MM.1S (cell line): ENCODE measurements at regions not wholly inside any gene's neighbourhood (a gene's known extent, or its start where the extent isn't known, plus 50 kb on each side); places are given as distances from the start of the nearest gene placed in this dataset.

ENCODE experiments used
- DNase-seq: peaks from one replicate; pipeline ENCODE4 v3.0.0-alpha.2; 2015
- H2AFZ ChIP-seq: fragments of 300-600 bp; sonication (generic); 2 replicates; pipeline ENCODE4 v1.6.0; 2016; ENCODE audit warnings: antibody characterized with exemption, low read length
- H3F3A ChIP-seq: fragments of 300-600 bp; sonication (generic); 2 replicates; pipeline ENCODE4 v1.6.1; 2016; ENCODE audit warnings: mild to moderate bottlenecking, antibody characterized with exemption, low read length, moderate library complexity, mixed read lengths; ENCODE audit not compliant: insufficient read depth
- H3K27ac ChIP-seq: fragments of 300-600 bp; sonication (generic); 2 replicates; pipeline ENCODE4 v1.5.1; 2016; ENCODE audit warnings: mild to moderate bottlenecking, low read length
- H3K27me3 ChIP-seq: fragments of 300-600 bp; sonication (generic); replicated peaks from 2 replicates; pipeline ENCODE4 v1.6.0; 2016; ENCODE audit warnings: low read length; ENCODE audit not compliant: insufficient read depth
- H3K36me3 ChIP-seq: fragments of 300-600 bp; sonication (generic); replicated peaks from 2 replicates; pipeline ENCODE4 v1.6.1; 2016; ENCODE audit warnings: mild to moderate bottlenecking, low read length, mixed read lengths; ENCODE audit not compliant: insufficient read depth
- H3K4me1 ChIP-seq: fragments of 300-600 bp; sonication (generic); 2 replicates; pipeline ENCODE4 v1.6.1; 2016; ENCODE audit warnings: low read length, mixed read lengths
- H3K4me2 ChIP-seq: fragments of 300-600 bp; sonication (generic); 2 replicates; pipeline ENCODE4 v1.6.0; 2016; ENCODE audit warnings: low read depth, low read length
- H3K4me3 ChIP-seq: fragments of 300-600 bp; sonication (generic); 2 replicates; pipeline ENCODE4 v1.5.1; 2016; ENCODE audit warnings: low read length, mixed read lengths
- H3K79me2 ChIP-seq: fragments of 300-600 bp; sonication (generic); 2 replicates; pipeline ENCODE4 v1.6.1; 2016; ENCODE audit warnings: mixed run types, low read length, mixed read lengths
- H3K9ac ChIP-seq: fragments of 300-600 bp; sonication (generic); 2 replicates; pipeline ENCODE4 v1.6.1; 2016; ENCODE audit warnings: low read length, mixed read lengths
- H3K9me2 ChIP-seq: fragments of 300-600 bp; sonication (generic); replicated peaks from 2 replicates; pipeline ENCODE4 v1.6.1; 2016; ENCODE audit warnings: mild to moderate bottlenecking, low read length, mixed read lengths; ENCODE audit not compliant: insufficient read depth
- H3K9me3 ChIP-seq: fragments of 300-600 bp; sonication (generic); replicated peaks from 2 replicates; pipeline ENCODE4 v1.6.1; 2016; ENCODE audit warnings: mild to moderate bottlenecking, low read length, mixed read lengths; ENCODE audit not compliant: insufficient read depth
- H4K20me1 ChIP-seq: fragments of 300-600 bp; sonication (generic); 2 replicates; pipeline ENCODE4 v1.6.1; 2016; ENCODE audit warnings: mild to moderate bottlenecking, low read length, moderate library complexity, mixed read lengths; ENCODE audit not compliant: insufficient read depth
- EZH2 ChIP-seq: fragments of 300-600 bp; sonication (generic); optimal IDR thresholded peaks from 2 replicates; pipeline ENCODE3; 2017; ENCODE audit warnings: low read depth, mild to moderate bottlenecking, antibody characterized with exemption, low read length, mixed read lengths
- EZH2phosphoT487 ChIP-seq: fragments of 300-600 bp; sonication (generic); IDR thresholded peaks from 2 replicates; pipeline ENCODE4 v1.6.1; 2018; ENCODE audit warnings: antibody characterized with exemption, low read length
- TF ChIP-seq, protein P1 (sequence below): fragments of 300-600 bp; sonication (generic); IDR thresholded peaks from 2 replicates; pipeline ENCODE4 v1.5.1; 2016; ENCODE audit warnings: antibody characterized with exemption, low read length, mixed read lengths

DNA sequence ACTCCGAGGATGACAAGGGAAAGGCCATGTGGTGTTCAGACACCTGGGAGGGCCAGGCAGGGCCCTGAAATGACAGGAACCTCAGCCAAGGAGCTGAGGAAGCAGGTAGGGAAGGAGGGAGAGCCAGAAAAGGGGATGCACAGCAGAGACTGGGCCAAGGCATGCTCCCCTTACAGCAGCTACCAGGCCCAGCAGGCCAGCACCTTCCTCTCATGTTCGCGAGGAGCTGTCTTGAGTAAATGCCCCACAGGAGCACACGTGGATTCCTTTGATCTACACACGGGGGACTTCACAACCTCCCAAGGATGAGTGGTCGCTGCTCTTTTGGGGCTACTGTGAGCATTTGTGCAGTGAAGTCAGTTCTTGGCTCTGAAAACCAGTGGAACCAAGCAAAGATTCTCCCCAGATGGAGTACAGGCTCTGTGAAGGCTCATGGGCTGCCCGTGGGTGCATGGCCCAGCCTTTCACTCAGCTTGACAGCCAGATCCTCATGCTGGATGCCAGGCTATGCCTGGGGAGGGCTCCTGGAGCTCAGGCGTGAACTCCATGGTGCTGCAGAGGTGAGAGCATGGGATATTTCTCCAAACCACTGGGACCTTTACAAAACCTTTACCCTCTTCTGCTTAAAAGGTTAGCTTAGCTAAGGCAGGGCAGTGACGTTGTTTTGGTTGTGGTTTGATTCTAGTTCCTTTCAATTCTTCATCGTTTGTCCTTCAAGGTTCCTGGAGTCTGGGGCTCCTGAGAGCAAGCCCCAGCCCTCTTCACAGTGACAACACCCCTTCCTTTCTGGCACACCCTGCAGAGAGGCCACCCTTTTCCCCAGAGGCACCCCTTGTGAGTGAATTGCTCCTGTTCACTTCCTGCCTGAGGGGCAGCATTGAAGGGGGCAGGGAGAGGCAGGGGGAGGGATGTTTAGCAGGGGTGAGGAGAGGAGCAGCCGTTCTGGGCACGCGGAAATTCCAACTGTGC is 74.2 kb upstream of the ZPBP start:
- Histone ChIP-seq H3K4me2 (no peak overlapping the region), H2AFZ (no peak overlapping the region)

DNA sequence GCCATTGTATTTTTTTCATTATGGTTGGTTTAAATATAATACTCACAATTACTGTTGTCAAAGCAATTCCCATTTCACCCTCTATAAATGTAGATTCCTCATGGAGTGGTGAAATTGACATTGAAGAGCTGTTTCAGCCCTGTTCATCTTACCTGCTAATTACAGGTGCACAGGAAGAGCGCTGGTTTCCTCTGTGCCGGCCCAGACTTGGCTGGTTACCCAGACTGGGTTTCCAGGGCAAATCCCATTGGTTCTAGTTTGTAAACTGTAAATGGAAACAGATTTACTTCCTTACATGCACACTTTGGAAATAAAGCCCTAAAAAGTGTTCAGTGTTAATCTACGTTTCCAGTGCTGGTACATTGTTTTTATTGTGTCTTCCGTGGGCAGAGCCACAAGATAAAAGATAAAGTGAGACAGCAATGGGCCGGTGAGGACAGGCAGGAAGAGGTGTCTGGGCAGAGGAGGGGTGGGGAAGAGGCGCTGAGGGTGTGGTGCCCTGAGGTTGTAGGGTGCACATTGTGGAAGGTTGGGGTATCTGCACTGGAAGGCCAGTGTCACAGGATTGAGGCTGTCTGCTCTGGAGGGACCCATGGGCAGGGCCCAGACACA is 71.6 kb upstream of the ZPBP start:
- H3K79me2 ChIP-seq: no peaks in the 10 kb centered on the region
- no peaks in the 10 kb centered on the region for H3K4me1 ChIP-seq
- no peak overlapping the region for H3K27ac ChIP-seq
- H3K4me3 ChIP-seq: no peak overlapping the region
- no peak overlapping the region for H3K9ac ChIP-seq
- no peak overlapping the region for H3K4me2 ChIP-seq
- no peaks in the 10 kb centered on the region for H3F3A ChIP-seq
- H2AFZ ChIP-seq: no peak overlapping the region
- no peaks in the 10 kb centered on the region for H3K36me3 ChIP-seq
- TF ChIP-seq, protein P1, sequence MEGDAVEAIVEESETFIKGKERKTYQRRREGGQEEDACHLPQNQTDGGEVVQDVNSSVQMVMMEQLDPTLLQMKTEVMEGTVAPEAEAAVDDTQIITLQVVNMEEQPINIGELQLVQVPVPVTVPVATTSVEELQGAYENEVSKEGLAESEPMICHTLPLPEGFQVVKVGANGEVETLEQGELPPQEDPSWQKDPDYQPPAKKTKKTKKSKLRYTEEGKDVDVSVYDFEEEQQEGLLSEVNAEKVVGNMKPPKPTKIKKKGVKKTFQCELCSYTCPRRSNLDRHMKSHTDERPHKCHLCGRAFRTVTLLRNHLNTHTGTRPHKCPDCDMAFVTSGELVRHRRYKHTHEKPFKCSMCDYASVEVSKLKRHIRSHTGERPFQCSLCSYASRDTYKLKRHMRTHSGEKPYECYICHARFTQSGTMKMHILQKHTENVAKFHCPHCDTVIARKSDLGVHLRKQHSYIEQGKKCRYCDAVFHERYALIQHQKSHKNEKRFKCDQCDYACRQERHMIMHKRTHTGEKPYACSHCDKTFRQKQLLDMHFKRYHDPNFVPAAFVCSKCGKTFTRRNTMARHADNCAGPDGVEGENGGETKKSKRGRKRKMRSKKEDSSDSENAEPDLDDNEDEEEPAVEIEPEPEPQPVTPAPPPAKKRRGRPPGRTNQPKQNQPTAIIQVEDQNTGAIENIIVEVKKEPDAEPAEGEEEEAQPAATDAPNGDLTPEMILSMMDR: no peak
- TF ChIP-seq EZH2phosphoT487: no peak
- TF ChIP-seq EZH2: no peak
- H4K20me1 ChIP-seq: no peaks in the 10 kb centered on the region
- H3K27me3 ChIP-seq: no peaks in the 10 kb centered on the region
- no peak for DNase-seq
- no peaks in the 10 kb centered on the region for H3K9me3 ChIP-seq
- H3K9me2 ChIP-seq: no peaks in the 10 kb centered on the region

More for the DNA sequence above, 74.2 kb upstream of the ZPBP start:
- Histone ChIP-seq H3K9me2 (no peaks in the 10 kb centered on the region), H3K9me3 (no peaks in the 10 kb centered on the region), H3K27ac (no peak overlapping the region), H3K9ac (no peak overlapping the region), H3K79me2 (no peaks in the 10 kb centered on the region), H3K36me3 (no peaks in the 10 kb centered on the region), H4K20me1 (no peaks in the 10 kb centered on the region), H3K27me3 (no peaks in the 10 kb centered on the region), H3F3A (no peaks in the 10 kb centered on the region), H3K4me1 (no peaks in the 10 kb centered on the region), H3K4me3 (no peak overlapping the region)
- DNase-seq: no peak
- TF ChIP-seq, protein P1: no peak
- no peak for TF ChIP-seq EZH2phosphoT487
- no peak for TF ChIP-seq EZH2

DNA sequence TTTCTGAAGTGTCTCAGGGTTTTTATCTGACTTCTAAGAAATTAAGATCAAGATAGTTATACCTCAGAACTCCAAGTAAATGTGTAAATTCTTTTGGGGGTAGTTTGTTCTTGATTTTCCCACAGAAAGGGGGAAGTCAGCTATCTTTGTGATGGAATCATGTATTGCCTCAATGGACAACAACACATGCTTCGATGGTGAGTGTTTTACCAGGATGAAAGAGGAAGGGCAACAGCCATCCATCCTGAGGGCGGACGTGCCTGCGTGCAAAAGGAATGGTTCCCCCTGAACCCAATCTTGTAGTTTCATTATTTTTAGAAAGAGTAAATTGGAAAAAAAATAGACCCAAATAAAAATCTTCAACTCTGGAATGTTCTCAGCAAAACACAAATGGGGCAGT is 67.2 kb upstream of the ZPBP start:
- no peak for DNase-seq
- H3K36me3 ChIP-seq: no peaks in the 10 kb centered on the region
- no peaks in the 10 kb centered on the region for H3K9me2 ChIP-seq
- no peak overlapping the region for H2AFZ ChIP-seq
- H3K4me2 ChIP-seq: no peak overlapping the region
- H3K79me2 ChIP-seq: no peaks in the 10 kb centered on the region
- H3K9me3 ChIP-seq: no peaks in the 10 kb centered on the region
- H3K27me3 ChIP-seq: no peaks in the 10 kb centered on the region
- no peaks in the 10 kb centered on the region for H3K4me1 ChIP-seq
- H4K20me1 ChIP-seq: no peaks in the 10 kb centered on the region
- H3K9ac ChIP-seq: no peak overlapping the region
- TF ChIP-seq, protein P1: no peak
- TF ChIP-seq EZH2phosphoT487: no peak
- TF ChIP-seq EZH2: no peak
- no peaks in the 10 kb centered on the region for H3F3A ChIP-seq
- no peak overlapping the region for H3K27ac ChIP-seq
- H3K4me3 ChIP-seq: no peak overlapping the region
